WERI-Rb-1 (cell line): ENCODE measurements at regions not wholly inside any gene's neighbourhood (a gene's known extent, or its start where the extent isn't known, plus 50 kb on each side); places are given as distances from the start of the nearest gene placed in this dataset.

Experiments used
- DNase-seq: peaks from one replicate; pipeline ENCODE4 v3.0.0-alpha.2; 2020
- H3K27ac ChIP-seq: fragments of 250-450 bp; sonication (Bioruptor Pico); 2 replicates; pipeline ENCODE4 v1.5.1; 2020; ENCODE audit warnings: mild to moderate bottlenecking, moderate library complexity
- H3K27me3 ChIP-seq: fragments of 250-450 bp; sonication (Bioruptor Pico); 2 replicates; pipeline ENCODE4 v1.5.1; 2021; ENCODE audit warnings: mild to moderate bottlenecking, low read depth, moderate library complexity; ENCODE audit not compliant: insufficient read depth, severe bottlenecking
- H3K36me3 ChIP-seq: fragments of 250-450 bp; sonication (Bioruptor Pico); 2 replicates; pipeline ENCODE4 v1.5.1; 2020; ENCODE audit warnings: mild to moderate bottlenecking, moderate library complexity
- H3K4me3 ChIP-seq: 2 replicates; pipeline ENCODE4 v1.5.1; 2011; ENCODE audit warnings: low read depth, mild to moderate bottlenecking, control low read depth, low read length
- H3K9me3 ChIP-seq: fragments of 250-450 bp; sonication (Bioruptor Pico); 2 replicates; pipeline ENCODE4 v1.5.1; 2021; ENCODE audit warnings: mild to moderate bottlenecking, moderate library complexity; ENCODE audit not compliant: severe bottlenecking
- CTCF ChIP-seq: IDR thresholded peaks from 2 replicates; pipeline ENCODE4 v1.5.1; 2011; ENCODE audit warnings: low read depth, mild to moderate bottlenecking, control low read depth, inconsistent platforms, low read length

GRCh38 chr20:39298121-39298520, 336.0 kb downstream of the DHX35 start:
- H3K27ac ChIP-seq = no peak overlapping the region
- no peaks in the 10 kb centered on the region for H3K9me3 ChIP-seq
- H3K4me3 ChIP-seq = no peak overlapping the region
- no peaks in the 10 kb centered on the region for H3K36me3 ChIP-seq
- DNase-seq = no peak
- no peak for TF ChIP-seq CTCF
- peaks cover 34% of the 10 kb centered on the region for H3K27me3 ChIP-seq

GRCh38 chr20:39295301-39295700, 333.2 kb downstream of the DHX35 start:
- DNase-seq = no peak
- TF ChIP-seq CTCF = no peak

GRCh38 chr20:39294137-39294725, 332.1 kb downstream of the DHX35 start:
- no peaks in the 10 kb centered on the region for H3K36me3 ChIP-seq
- no peak for DNase-seq
- TF ChIP-seq CTCF = no peak
- H3K4me3 ChIP-seq = no peak overlapping the region
- H3K9me3 ChIP-seq = no peaks in the 10 kb centered on the region
- peaks cover 26% of the 10 kb centered on the region for H3K27me3 ChIP-seq
- no peak overlapping the region for H3K27ac ChIP-seq

More at GRCh38 chr20:39295301-39295700, 333.2 kb downstream of the DHX35 start:
- Histone ChIP-seq H3K36me3 (no peaks in the 10 kb centered on the region), H3K4me3 (no peak overlapping the region), H3K27ac (no peak overlapping the region), H3K27me3 (peaks cover 29% of the 10 kb centered on the region), H3K9me3 (no peaks in the 10 kb centered on the region)

- Histone ChIP-seq H3K27me3 (peaks cover 16% of the 10 kb centered on the region), H3K9me3 (no peaks in the 10 kb centered on the region), H3K36me3 (no peaks in the 10 kb centered on the region), H3K27ac (no peak overlapping the region), H3K4me3 (no peak overlapping the region)
- no peak for DNase-seq
- no peak for TF ChIP-seq CTCF
These were observed 330.1 kb downstream of the DHX35 start for GRCh38 chr20:39292193-39292736.

- Histone ChIP-seq H3K36me3 (no peaks in the 10 kb centered on the region), H3K4me3 (no peak overlapping the region), H3K27ac (no peak overlapping the region), H3K9me3 (no peaks in the 10 kb centered on the region), H3K27me3 (peaks cover 16% of the 10 kb centered on the region)
- DNase-seq = no peak
- no peak for TF ChIP-seq CTCF
These were observed 329.2 kb downstream of the DHX35 start for GRCh38 chr20:39291301-39291700.

- H3K36me3 ChIP-seq = no peaks in the 10 kb centered on the region
- H3K27ac ChIP-seq = no peak overlapping the region
- H3K9me3 ChIP-seq = no peaks in the 10 kb centered on the region
- peaks cover 21% of the 10 kb centered on the region for H3K27me3 ChIP-seq
- no peak overlapping the region for H3K4me3 ChIP-seq
- no peak for TF ChIP-seq CTCF
- no peak for DNase-seq
These were observed 328.4 kb downstream of the DHX35 start for GRCh38 chr20:39290575-39290974.
